ENCODE measurements at regions not wholly inside any gene's neighbourhood (a gene's known extent, or its start where the extent isn't known, plus 50 kb on each side); places are given as distances from the start of the nearest gene placed in this dataset.

GRCh38 chr16:86316967-86317812 lies 193.1 kb upstream of the FOXF1 start:
- CTCF ChIA-PET: no interaction called here
- Histone ChIP-seq H3K27me3 (ENCODE audit: control insufficient read depth, insufficient read depth, low read length) (peaks cover 2% of the 10 kb centered on the region; the same call in 1 of the 2 replicates), H3K4me3 (ENCODE audit: low read depth in 2 of 2, low read length in 2 of 2) (no peak overlapping the region), H3K4me1 (ENCODE audit: control insufficient read depth, insufficient read depth, low read length) (no peaks in the 10 kb centered on the region), H3K36me3 (ENCODE audit: control insufficient read depth, insufficient read depth, low read length) (no peaks in the 10 kb centered on the region), H3K9me3 (ENCODE audit: control insufficient read depth, insufficient read depth, low read depth, low read length) (no peaks in the 10 kb centered on the region), H3K27ac (ENCODE audit: low read length) (no peak overlapping the region)
- POLR2A ChIA-PET: interaction anchor here (0.7 kb wide), 1 partner anchor 196 kb away, joined by 7 read pairs; no protein-coding TSS in a partner anchor
- ATAC-seq (no peak), DNase-seq (ENCODE audit: low read depth, low spot score) (no peak)
- intact Hi-C loops (cut with micrococcal nuclease; ENCODE audit: unreplicated experiment) (no loop called here), in situ Hi-C loops (cut with HindIII; ENCODE audit: low pct_unique_long_range_greater_than_20kb, low sequenced_read_pairs) (no loop called here)
- TF ChIP-seq REST (IDR thresholded peaks at IDR 0.05; ENCODE audit: insufficient read depth in 1 of 2, low read depth in 2 of 2, low read length in 1 of 2) (no peak), CTCF (IDR thresholded peaks at IDR 0.05) (no peak), TCF7L2 (IDR thresholded peaks at IDR 0.05; ENCODE audit: low read depth, low read length) (no peak), POLR2AphosphoS5 (IDR thresholded peaks at IDR 0.05; ENCODE audit: low read depth, low read length) (no peak), SIN3A (IDR thresholded peaks at IDR 0.05; ENCODE audit: borderline replicate concordance, insufficient read depth, low read depth, low read length) (no peak)
- BruUV-seq (replicated peaks): no TSS peak

GRCh38 chr16:86317813-86318650 lies 192.3 kb upstream of the FOXF1 start:
- CTCF ChIA-PET: no interaction called here
- no TSS peak for BruUV-seq (replicated peaks)
- POLR2A ChIA-PET: interaction anchor here (0.7 kb wide), 1 partner anchor 196 kb away, joined by 7 read pairs; no protein-coding TSS in a partner anchor
- Histone ChIP-seq H3K27ac (ENCODE audit: low read length) (no peak overlapping the region), H3K27me3 (ENCODE audit: control insufficient read depth, insufficient read depth, low read length) (peaks cover 2% of the 10 kb centered on the region; the same call in 1 of the 2 replicates), H3K9me3 (ENCODE audit: control insufficient read depth, insufficient read depth, low read depth, low read length) (no peaks in the 10 kb centered on the region), H3K4me3 (ENCODE audit: low read depth in 2 of 2, low read length in 2 of 2) (no peak overlapping the region), H3K4me1 (ENCODE audit: control insufficient read depth, insufficient read depth, low read length) (no peaks in the 10 kb centered on the region), H3K36me3 (ENCODE audit: control insufficient read depth, insufficient read depth, low read length) (no peaks in the 10 kb centered on the region)
- TF ChIP-seq TCF7L2 (IDR thresholded peaks at IDR 0.05; ENCODE audit: low read depth, low read length): no peak
- TF ChIP-seq REST (IDR thresholded peaks at IDR 0.05; ENCODE audit: insufficient read depth in 1 of 2, low read depth in 2 of 2, low read length in 1 of 2): no peak
- in situ Hi-C loops (cut with HindIII; ENCODE audit: low pct_unique_long_range_greater_than_20kb, low sequenced_read_pairs) (no loop called here), intact Hi-C loops (cut with micrococcal nuclease; ENCODE audit: unreplicated experiment) (no loop called here)
- no peak for ATAC-seq
- DNase-seq (ENCODE audit: low read depth, low spot score): no peak

Measured in Panc1 (cell line).